Trophoblast cell (in vitro differentiated cells and primary cell): ENCODE measurements at regions not wholly inside any gene's neighbourhood (a gene's known extent, or its start where the extent isn't known, plus 50 kb on each side); places are given as distances from the start of the nearest gene placed in this dataset.

Experiments
- DNase-seq, 2 donors: peaks; one replicate each; pipeline ENCODE4 v3.0.0-alpha.2; 2016
- H2AFZ ChIP-seq: 2 replicates; pipeline ENCODE4 v1.6.1; 2013; ENCODE audit warnings: low read length, moderate library complexity, mild to moderate bottlenecking; ENCODE audit not compliant: insufficient read depth, poor library complexity
- H2AK5ac ChIP-seq: 2 replicates; pipeline ENCODE4 v1.6.1; 2013; ENCODE audit warnings: mild to moderate bottlenecking, low read length
- H2BK120ac ChIP-seq: 2 replicates; pipeline ENCODE4 v1.6.1; 2013; ENCODE audit warnings: low read length, mild to moderate bottlenecking, moderate library complexity; ENCODE audit not compliant: insufficient read depth, poor library complexity
- H2BK12ac ChIP-seq: 2 replicates; pipeline ENCODE4 v1.6.1; 2013; ENCODE audit warnings: mild to moderate bottlenecking, low read length, moderate library complexity
- H2BK5ac ChIP-seq: 2 replicates; pipeline ENCODE4 v1.6.1; 2013; ENCODE audit warnings: low read length, low read depth, moderate library complexity, mild to moderate bottlenecking; ENCODE audit not compliant: poor library complexity
- H3K14ac ChIP-seq: 2 replicates; pipeline ENCODE4 v1.6.1; 2013; ENCODE audit warnings: mild to moderate bottlenecking, low read length
- H3K18ac ChIP-seq: 2 replicates; pipeline ENCODE4 v1.6.1; 2013; ENCODE audit warnings: mild to moderate bottlenecking, low read length
- H3K23ac ChIP-seq: 2 replicates; pipeline ENCODE4 v1.6.1; 2013; ENCODE audit warnings: low read length
- H3K27ac ChIP-seq: 2 replicates; pipeline ENCODE4 v1.5.1; 2013; ENCODE audit warnings: low read depth, mild to moderate bottlenecking, inconsistent platforms, low read length, moderate library complexity
- H3K27me3 ChIP-seq: 2 replicates; pipeline ENCODE4 v1.6.1; 2013; ENCODE audit warnings: inconsistent platforms, mild to moderate bottlenecking, low read length, moderate library complexity; ENCODE audit not compliant: insufficient read depth
- H3K36me3 ChIP-seq, 2 experiments: 1 replicate in 1 of 2; 2 replicates in 1 of 2; pipeline ENCODE4 v1.6.1; 2013; ENCODE audit warnings: low read length in 2 of 2, mild to moderate bottlenecking in 2 of 2, moderate library complexity in 1 of 2; ENCODE audit not compliant: insufficient read depth in 2 of 2, control insufficient read depth in 1 of 2
- H3K4ac ChIP-seq: 2 replicates; pipeline ENCODE4 v1.6.1; 2013; ENCODE audit warnings: low read depth, mild to moderate bottlenecking, low read length, moderate library complexity
- H3K4me1 ChIP-seq, 2 experiments: 1 replicate in 1 of 2; 2 replicates in 1 of 2; pipeline ENCODE4 v1.6.1; 2013; ENCODE audit warnings: low read length in 2 of 2, mild to moderate bottlenecking in 2 of 2, moderate library complexity in 1 of 2; ENCODE audit not compliant: insufficient read depth in 2 of 2, control insufficient read depth in 1 of 2
- H3K4me2 ChIP-seq: 2 replicates; pipeline ENCODE4 v1.6.1; 2013; ENCODE audit warnings: inconsistent platforms, mild to moderate bottlenecking, low read length, moderate library complexity
- H3K4me3 ChIP-seq: 2 replicates; pipeline ENCODE4 v1.5.1; 2013; ENCODE audit warnings: mild to moderate bottlenecking, low read depth, low read length, inconsistent platforms
- H3K79me1 ChIP-seq: one replicate; pipeline ENCODE4 v1.6.1; 2013; ENCODE audit warnings: low read length
- H3K79me2 ChIP-seq: 2 replicates; pipeline ENCODE4 v1.6.1; 2013; ENCODE audit warnings: low read length, mild to moderate bottlenecking; ENCODE audit not compliant: control insufficient read depth, insufficient read depth, poor library complexity
- H3K9ac ChIP-seq: 2 replicates; pipeline ENCODE4 v1.6.1; 2013; ENCODE audit warnings: mild to moderate bottlenecking, low read length
- H3K9me3 ChIP-seq: 2 replicates; pipeline ENCODE4 v1.6.1; 2013; ENCODE audit warnings: low read depth, mild to moderate bottlenecking, control low read depth, inconsistent platforms, low read length; ENCODE audit not compliant: insufficient read depth
- H4K12ac ChIP-seq: 2 replicates; pipeline ENCODE4 v1.6.1; 2013; ENCODE audit warnings: low read depth, mild to moderate bottlenecking, low read length, moderate library complexity
- H4K8ac ChIP-seq: 2 replicates; pipeline ENCODE4 v1.6.1; 2013; ENCODE audit warnings: low read depth, mild to moderate bottlenecking, low read length, moderate library complexity
- H4K91ac ChIP-seq: one replicate; pipeline ENCODE4 v1.6.1; 2013; ENCODE audit warnings: low read depth, mild to moderate bottlenecking, low read length, moderate library complexity
- WGBS: extraction: QIAGEN DNeasy Blood & Tissue Kit; methylation state at CpG from one replicate; pipeline ENCODE4 v1.1.7; 2013; ENCODE audit warnings: missing lambda C conversion rate; ENCODE audit not compliant: insufficient read length, insufficient coverage; ENCODE audit errors: extremely low coverage; 5-methylcytosine and 5-hydroxymethylcytosine counted together

GRCh38 chr1:87206044-87206831 is 122.4 kb upstream of the LMO4 start:
- no CpG with 5 or more reads among the region's 9 CpGs for WGBS
- H3K36me3 ChIP-seq, result no peaks in the 10 kb centered on the region
- no peak overlapping the region for H2BK5ac ChIP-seq
- no peak overlapping the region for H3K27ac ChIP-seq
- peaks cover under 1% of the 10 kb centered on the region for H3K9me3 ChIP-seq
- no peak overlapping the region for H3K4me3 ChIP-seq
- no peaks in the 10 kb centered on the region for H3K4me1 ChIP-seq
- H2BK12ac ChIP-seq, result no peak overlapping the region
- H2AK5ac ChIP-seq, result no peak overlapping the region
- H2BK120ac ChIP-seq, result no peak overlapping the region
- H3K4ac ChIP-seq, result no peak overlapping the region
- H3K18ac ChIP-seq, result no peak overlapping the region
- no peaks in the 10 kb centered on the region for H3K27me3 ChIP-seq
- no peaks in the 10 kb centered on the region for H3K79me2 ChIP-seq
- no peak for DNase-seq
- H4K12ac ChIP-seq, result no peak overlapping the region
- no peak overlapping the region for H3K9ac ChIP-seq
- H3K23ac ChIP-seq, result no peak overlapping the region
- H4K91ac ChIP-seq, result no peak overlapping the region
- no peak overlapping the region for H4K8ac ChIP-seq
- no peak overlapping the region for H3K14ac ChIP-seq
- H3K79me1 ChIP-seq, result no peaks in the 10 kb centered on the region
- no peak overlapping the region for H3K4me2 ChIP-seq
- no peak overlapping the region for H2AFZ ChIP-seq

GRCh38 chr1:87208080-87208479 is 120.6 kb upstream of the LMO4 start:
- H3K4ac ChIP-seq, result no peak overlapping the region
- no peaks in the 10 kb centered on the region for H3K27me3 ChIP-seq
- H3K4me2 ChIP-seq, result no peak overlapping the region
- no peak overlapping the region for H3K9ac ChIP-seq
- H3K27ac ChIP-seq, result no peak overlapping the region
- H4K12ac ChIP-seq, result no peak overlapping the region
- no CpG with 5 or more reads among the region's 2 CpGs for WGBS
- no peaks in the 10 kb centered on the region for H3K4me1 ChIP-seq
- H2BK5ac ChIP-seq, result no peak overlapping the region
- no peaks in the 10 kb centered on the region for H3K79me1 ChIP-seq
- H3K4me3 ChIP-seq, result no peak overlapping the region
- no peak overlapping the region for H2AFZ ChIP-seq
- no peak overlapping the region for H2BK120ac ChIP-seq
- no peak for DNase-seq
- H3K14ac ChIP-seq, result no peak overlapping the region
- H2AK5ac ChIP-seq, result no peak overlapping the region
- peaks cover 4% of the 10 kb centered on the region for H3K9me3 ChIP-seq
- no peaks in the 10 kb centered on the region for H3K36me3 ChIP-seq
- H3K18ac ChIP-seq, result no peak overlapping the region
- no peaks in the 10 kb centered on the region for H3K79me2 ChIP-seq
- no peak overlapping the region for H4K8ac ChIP-seq
- no peak overlapping the region for H4K91ac ChIP-seq
- H3K23ac ChIP-seq, result no peak overlapping the region
- no peak overlapping the region for H2BK12ac ChIP-seq

- no peak overlapping the region for H3K18ac ChIP-seq
- H3K23ac ChIP-seq, result no peak overlapping the region
- no peaks in the 10 kb centered on the region for H3K36me3 ChIP-seq
- no peak overlapping the region for H4K91ac ChIP-seq
- H3K14ac ChIP-seq, result no peak overlapping the region
- no peak overlapping the region for H2AK5ac ChIP-seq
- H3K79me1 ChIP-seq, result no peaks in the 10 kb centered on the region
- no peaks in the 10 kb centered on the region for H3K79me2 ChIP-seq
- H2BK5ac ChIP-seq, result no peak overlapping the region
- no peak overlapping the region for H3K4ac ChIP-seq
- H2AFZ ChIP-seq, result no peak overlapping the region
- DNase-seq, result no peak
- no peak overlapping the region for H4K12ac ChIP-seq
- no peaks in the 10 kb centered on the region for H3K4me1 ChIP-seq
- no peak overlapping the region for H3K9ac ChIP-seq
- no peak overlapping the region for H4K8ac ChIP-seq
- no peak overlapping the region for H3K4me2 ChIP-seq
- WGBS, result no CpG with 5 or more reads among the region's 4 CpGs
- H3K4me3 ChIP-seq, result no peak overlapping the region
- H3K27ac ChIP-seq, result no peak overlapping the region
- peaks cover 4% of the 10 kb centered on the region for H3K9me3 ChIP-seq
- H3K27me3 ChIP-seq, result no peaks in the 10 kb centered on the region
- no peak overlapping the region for H2BK12ac ChIP-seq
- H2BK120ac ChIP-seq, result no peak overlapping the region
These were observed 119.7 kb upstream of the LMO4 start for GRCh38 chr1:87208931-87209330.

GRCh38 chr1:87210151-87210550 is 118.5 kb upstream of the LMO4 start:
- H3K18ac ChIP-seq, result no peak overlapping the region
- no peak overlapping the region for H3K4ac ChIP-seq
- H4K8ac ChIP-seq, result no peak overlapping the region
- no peak overlapping the region for H3K14ac ChIP-seq
- H2AK5ac ChIP-seq, result no peak overlapping the region
- no peak overlapping the region for H2BK5ac ChIP-seq
- H3K23ac ChIP-seq, result no peak overlapping the region
- peaks cover 4% of the 10 kb centered on the region for H3K9me3 ChIP-seq
- H3K79me2 ChIP-seq, result no peaks in the 10 kb centered on the region
- no peak overlapping the region for H4K91ac ChIP-seq
- H3K4me3 ChIP-seq, result no peak overlapping the region
- H3K36me3 ChIP-seq, result no peaks in the 10 kb centered on the region
- no peaks in the 10 kb centered on the region for H3K4me1 ChIP-seq
- DNase-seq, result no peak
- H2AFZ ChIP-seq, result no peak overlapping the region
- no CpG with 5 or more reads among the region's 3 CpGs for WGBS
- no peak overlapping the region for H4K12ac ChIP-seq
- no peak overlapping the region for H3K9ac ChIP-seq
- no peaks in the 10 kb centered on the region for H3K27me3 ChIP-seq
- no peak overlapping the region for H2BK12ac ChIP-seq
- no peak overlapping the region for H2BK120ac ChIP-seq
- H3K27ac ChIP-seq, result no peak overlapping the region
- H3K4me2 ChIP-seq, result no peak overlapping the region
- H3K79me1 ChIP-seq, result no peaks in the 10 kb centered on the region
